HG03442 (cell line): ENCODE measurements at regions not wholly inside any gene's neighbourhood (a gene's known extent, or its start where the extent isn't known, plus 50 kb on each side); places are given as distances from the start of the nearest gene placed in this dataset.

ENCODE experiments used
- ATAC-seq: cut with Tn5 transposase; IDR thresholded peaks from one replicate; pipeline ENCODE4 v1.9.1; 2021; ENCODE audit warnings: mild to moderate bottlenecking, moderate library complexity; ENCODE audit not compliant: unreplicated experiment

GRCh38 chr11:97359016-97359415 is 969.2 kb downstream of the JRKL start:
- ATAC-seq = no peak

DNA sequence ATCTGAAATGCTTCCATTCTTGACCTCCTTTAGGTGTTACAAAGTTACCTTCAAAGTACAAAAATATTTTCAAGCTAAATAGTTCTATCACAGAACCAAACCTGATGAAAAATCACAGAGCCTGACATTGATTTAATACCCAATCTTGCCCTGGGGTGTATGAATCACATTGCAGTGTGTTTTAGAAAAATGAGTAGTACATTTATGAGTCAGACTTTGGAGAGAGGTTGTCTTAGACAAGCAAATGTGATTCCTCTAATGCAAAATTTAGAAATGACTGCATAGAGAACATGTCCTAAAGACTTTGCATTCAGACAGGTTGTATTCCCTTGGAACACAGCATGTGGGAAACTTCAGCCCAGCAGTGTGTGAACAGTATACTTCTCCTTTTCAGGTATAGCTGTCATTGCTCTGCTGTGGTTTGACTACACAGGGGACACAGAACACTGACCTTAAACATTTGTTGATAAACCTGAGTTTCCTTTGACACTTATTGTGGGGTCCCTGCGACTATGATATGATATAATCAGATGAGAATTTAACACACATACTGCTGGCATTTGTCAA is 972.1 kb downstream of the JRKL start:
- ATAC-seq = no peak

GRCh38 chr11:97363331-97363730 is 973.5 kb downstream of the JRKL start:
- ATAC-seq = no peak

DNA sequence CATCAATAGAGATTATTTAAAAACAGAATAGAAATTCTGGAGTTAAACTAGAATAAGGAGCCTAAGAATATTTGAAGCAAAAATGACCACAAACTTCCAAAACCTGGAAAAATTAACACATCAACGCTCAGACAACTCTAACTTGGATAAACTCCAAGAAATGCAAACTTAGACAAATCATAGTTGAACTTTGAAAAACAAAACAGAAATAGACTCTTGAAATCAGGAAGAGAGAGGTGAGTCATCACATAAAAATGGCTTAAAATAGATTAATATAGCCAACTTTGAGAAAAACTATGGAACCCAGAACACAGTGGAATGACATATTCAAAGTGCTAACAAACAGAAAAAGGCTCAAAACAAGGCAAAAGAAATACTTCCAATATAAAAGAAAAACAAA is 974.2 kb downstream of the JRKL start:
- no peak for ATAC-seq

- ATAC-seq = no peak
Measured at GRCh38 chr11:97367406-97368083, 977.7 kb downstream of the JRKL start.

GRCh38 chr11:97389270-97389669 is 999.5 kb downstream of the JRKL start:
- no peak for ATAC-seq

GRCh38 chr11:97398246-97398645 is 1008.4 kb downstream of the JRKL start:
- ATAC-seq = no peak

GRCh38 chr11:97409141-97409540 is 1019.3 kb downstream of the JRKL start:
- no peak for ATAC-seq

DNA sequence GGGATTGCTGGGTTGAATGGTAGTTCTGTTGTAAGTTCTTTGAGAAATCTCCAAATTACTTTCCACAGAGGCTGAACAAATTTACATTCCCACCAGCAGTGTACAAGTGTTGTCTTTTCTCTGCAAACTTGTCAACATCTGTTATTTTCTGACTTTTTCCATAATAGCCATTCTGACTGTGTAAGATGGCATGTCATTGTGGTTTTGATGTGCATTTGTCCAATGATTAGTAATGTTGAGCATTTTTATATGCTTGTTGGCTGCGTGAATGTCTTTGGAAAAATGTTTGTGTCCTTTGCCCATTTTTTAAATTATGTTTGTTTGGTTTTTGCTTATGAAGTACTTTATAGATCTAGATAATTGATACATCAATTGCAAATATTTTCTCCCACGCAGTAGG is 1025.0 kb downstream of the JRKL start:
- no peak for ATAC-seq

DNA sequence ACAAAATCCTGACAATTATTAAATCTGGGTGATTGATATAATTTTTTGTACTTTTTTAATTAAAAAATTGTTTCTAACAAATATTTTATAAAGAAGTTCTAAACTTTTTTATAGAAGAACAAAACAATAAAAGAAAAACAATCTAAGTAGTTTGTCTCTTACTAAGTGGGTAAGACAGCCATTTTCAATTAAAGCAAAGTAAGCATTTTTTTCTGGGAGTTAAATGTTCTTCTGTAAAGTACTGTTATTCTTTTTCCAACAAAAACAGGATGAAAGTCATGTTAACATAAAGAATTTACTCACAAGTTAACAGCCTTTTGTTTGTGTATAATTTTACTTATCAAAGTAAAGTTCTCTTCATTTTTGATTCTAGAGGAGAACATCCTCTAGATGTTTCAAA is 1029.9 kb downstream of the JRKL start:
- no peak for ATAC-seq

DNA sequence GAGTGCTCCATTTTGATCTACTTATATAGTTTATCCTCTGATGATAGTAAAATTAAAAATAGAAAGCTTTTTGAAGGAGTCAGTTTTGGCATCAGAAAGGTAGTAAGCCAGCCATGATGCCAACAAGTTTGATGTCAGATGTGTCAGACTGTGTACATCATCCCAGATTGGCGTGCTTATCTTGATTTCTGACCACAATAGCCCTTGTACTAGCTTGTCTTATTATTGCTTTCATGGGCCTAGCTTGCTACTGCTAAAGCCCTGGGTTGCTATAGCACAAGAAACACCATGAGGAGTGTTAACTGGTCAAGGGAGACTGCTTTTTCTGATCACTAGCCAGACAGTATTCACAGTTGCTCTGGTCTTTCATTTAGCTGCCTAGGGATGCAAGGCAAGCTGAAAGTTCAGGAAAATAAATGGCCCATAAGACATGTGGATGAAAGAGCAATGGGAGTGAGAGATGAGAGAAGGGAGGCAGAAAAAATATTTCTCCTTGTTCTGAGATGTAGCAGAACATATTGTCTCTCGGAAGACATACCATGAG is 1038.5 kb downstream of the JRKL start:
- no peak for ATAC-seq

GRCh38 chr11:97430877-97431276 is 1041.1 kb downstream of the JRKL start:
- no peak for ATAC-seq

GRCh38 chr11:97432926-97433325 is 1043.1 kb downstream of the JRKL start:
- no peak for ATAC-seq

GRCh38 chr11:97445561-97445960 is 1055.7 kb downstream of the JRKL start:
- ATAC-seq = no peak

GRCh38 chr11:97451441-97451840 is 1061.6 kb downstream of the JRKL start:
- no peak for ATAC-seq

DNA sequence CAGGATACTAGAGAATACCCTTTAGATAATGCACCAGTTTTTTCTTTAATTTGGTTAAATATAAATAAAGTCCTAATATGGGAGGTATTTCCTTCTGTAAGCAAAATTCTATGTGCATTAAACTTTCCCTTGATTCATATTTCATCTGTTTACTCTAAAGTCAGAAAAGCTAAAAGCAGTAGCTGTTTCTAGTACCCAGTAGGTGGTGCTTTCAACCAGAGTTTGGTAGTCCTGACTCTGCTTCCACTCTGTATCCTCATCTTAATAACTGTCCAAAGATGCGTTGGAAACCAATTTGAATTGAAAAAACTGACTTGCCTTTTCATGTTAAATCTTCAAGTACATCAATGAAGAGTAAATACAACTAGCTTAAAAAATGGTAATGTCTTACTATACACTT is 1065.2 kb downstream of the JRKL start:
- no peak for ATAC-seq

- ATAC-seq = no peak
Measured at GRCh38 chr11:97460091-97460490, 1070.3 kb downstream of the JRKL start.

DNA sequence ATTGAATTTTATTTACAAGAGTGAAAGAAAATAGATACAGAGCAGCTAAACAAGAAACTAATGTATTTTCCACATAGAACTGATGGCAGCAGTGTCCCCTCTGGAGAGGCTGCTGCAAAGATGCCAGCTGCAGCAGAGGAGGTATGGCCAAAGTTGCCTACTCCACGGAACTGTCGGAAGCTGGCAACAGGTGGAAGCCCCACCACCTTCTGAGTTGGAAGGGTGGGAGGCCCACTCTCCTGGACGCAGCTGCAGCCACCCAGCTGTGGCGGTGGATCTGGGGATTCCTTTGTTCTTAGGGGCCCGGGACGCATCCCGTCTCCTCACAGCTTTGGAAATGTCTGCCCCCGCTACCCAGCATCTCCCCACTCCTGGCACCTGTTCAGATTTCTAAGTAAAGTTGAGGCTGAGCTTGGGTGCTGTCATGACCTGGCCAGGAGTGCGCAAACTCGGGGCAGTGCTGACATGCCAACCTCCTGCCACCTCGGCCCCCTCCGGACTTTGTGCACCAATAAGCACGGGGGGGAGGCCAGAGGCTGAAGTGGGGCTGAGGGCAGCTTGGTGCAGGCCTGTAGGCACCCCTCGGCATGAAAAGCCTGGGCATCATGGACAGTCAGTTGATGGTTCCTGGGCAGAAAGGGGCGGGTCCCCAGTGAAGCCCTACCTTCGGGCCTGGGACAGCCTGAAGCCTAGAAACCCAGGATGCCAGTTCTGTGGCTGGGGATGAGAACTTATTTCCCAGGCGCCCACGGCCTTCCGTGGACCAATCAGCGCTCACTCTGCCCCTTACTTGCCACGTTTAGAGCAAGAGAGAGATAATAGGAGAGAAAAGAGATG is 1071.4 kb downstream of the JRKL start:
- no peak for ATAC-seq

GRCh38 chr11:97461934-97462333 is 1072.1 kb downstream of the JRKL start:
- no peak for ATAC-seq

GRCh38 chr11:97463891-97464290 is 1074.1 kb downstream of the JRKL start:
- no peak for ATAC-seq

- ATAC-seq = no peak
Measured at GRCh38 chr11:97471480-97471879, 1081.7 kb downstream of the JRKL start.

DNA sequence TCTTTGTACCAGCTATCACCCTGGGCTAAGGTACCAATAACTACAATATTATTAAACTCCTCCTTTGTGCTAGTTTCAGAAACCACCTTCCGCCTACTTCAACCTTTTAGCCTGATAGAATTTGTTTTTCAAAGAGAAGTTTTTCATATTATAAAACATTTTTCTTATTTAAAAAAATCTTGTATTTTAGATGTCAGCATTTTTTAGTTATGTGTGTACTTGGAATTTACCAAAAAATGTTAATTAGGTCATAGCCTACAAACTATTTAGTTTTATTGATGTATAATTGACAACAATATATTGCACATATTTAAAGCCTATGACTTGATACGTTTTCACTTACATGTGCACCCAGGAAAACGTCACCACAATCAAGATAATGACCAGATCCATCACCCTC is 1097.6 kb downstream of the JRKL start:
- no peak for ATAC-seq
